DND-41 (cell line): ENCODE measurements at regions not wholly inside any gene's neighbourhood (a gene's known extent, or its start where the extent isn't known, plus 50 kb on each side); places are given as distances from the start of the nearest gene placed in this dataset.
A peak's percentile ranks its signal among the peaks of the same experiment; 100 is the strongest.
"Not testable (repeated sequence)": the region's sequence is repeated elsewhere in the genome, so short reads cannot be mapped to it uniquely, and the experiment has no call there.

Experiments
- ATAC-seq: fragments of 200-7000 bp; cut with Tn5 transposase; 3 replicates; pipeline ENCODE4 v1.9.1; 2021; ENCODE audit warnings: low read depth; ENCODE audit not compliant: insufficient read depth
- DNase-seq: peaks from one replicate; pipeline ENCODE4 v3.0.0-alpha.2; 2020
- H2AFZ ChIP-seq: 2 replicates; pipeline ENCODE4 v1.6.0; 2012; ENCODE audit warnings: low read depth, low read length
- H3K27ac ChIP-seq: 2 replicates; pipeline ENCODE4 v1.5.1; 2012; ENCODE audit warnings: low read length, inconsistent platforms
- H3K27me3 ChIP-seq: fragments of 200-600 bp; sonication (generic); 2 replicates; pipeline ENCODE4 v1.6.0; 2012; ENCODE audit warnings: low read length, mild to moderate bottlenecking, inconsistent platforms; ENCODE audit not compliant: insufficient read depth, poor library complexity
- H3K36me3 ChIP-seq: 2 replicates; pipeline ENCODE4 v1.5.1; 2012; ENCODE audit warnings: low read length, inconsistent platforms; ENCODE audit not compliant: insufficient read depth
- H3K4me1 ChIP-seq: 2 replicates; pipeline ENCODE4 v1.5.1; 2012; ENCODE audit warnings: mild to moderate bottlenecking, low read length; ENCODE audit not compliant: insufficient read depth
- H3K4me2 ChIP-seq: 2 replicates; pipeline ENCODE4 v1.6.0; 2012; ENCODE audit warnings: mild to moderate bottlenecking, moderate library complexity, low read length, inconsistent platforms; ENCODE audit not compliant: insufficient read depth
- H3K4me3 ChIP-seq, 2 experiments: fragments of 200-600 bp in 1 of 2; shearing (Covaris generic) in 1 of 2; 2 replicates each; pipeline ENCODE4 v1.5.1; 2012 to 2016; ENCODE audit warnings: inconsistent platforms in 2 of 2, low read length in 2 of 2, mild to moderate bottlenecking in 2 of 2, low read depth in 1 of 2, moderate library complexity in 1 of 2
- H3K79me2 ChIP-seq: 2 replicates; pipeline ENCODE4 v1.6.0; 2012; ENCODE audit warnings: low read length, inconsistent platforms; ENCODE audit not compliant: insufficient read depth
- H3K9ac ChIP-seq: 2 replicates; pipeline ENCODE4 v1.6.0; 2012; ENCODE audit warnings: low read depth, mild to moderate bottlenecking, inconsistent platforms, low read length, moderate library complexity
- H3K9me3 ChIP-seq: 2 replicates; pipeline ENCODE4 v1.5.1; 2012; ENCODE audit warnings: low read length, moderate library complexity, mild to moderate bottlenecking, inconsistent platforms; ENCODE audit not compliant: insufficient read depth, severe bottlenecking
- H4K20me1 ChIP-seq: 2 replicates; pipeline ENCODE4 v1.6.0; 2012; ENCODE audit warnings: low read length; ENCODE audit not compliant: insufficient read depth
- EZH2 ChIP-seq: IDR thresholded peaks from 3 replicates; pipeline ENCODE4 v1.6.1; 2012; ENCODE audit warnings: borderline replicate concordance, low read depth, mild to moderate bottlenecking, moderate library complexity, low read length, inconsistent platforms; ENCODE audit not compliant: severe bottlenecking
- TF ChIP-seq, protein P1 (sequence below): IDR thresholded peaks from 2 replicates; pipeline ENCODE4 v1.5.1; 2012; ENCODE audit warnings: borderline replicate concordance, low read length, moderate library complexity, mild to moderate bottlenecking; ENCODE audit not compliant: poor library complexity, severe bottlenecking; ENCODE audit errors: extremely low read depth

DNA sequence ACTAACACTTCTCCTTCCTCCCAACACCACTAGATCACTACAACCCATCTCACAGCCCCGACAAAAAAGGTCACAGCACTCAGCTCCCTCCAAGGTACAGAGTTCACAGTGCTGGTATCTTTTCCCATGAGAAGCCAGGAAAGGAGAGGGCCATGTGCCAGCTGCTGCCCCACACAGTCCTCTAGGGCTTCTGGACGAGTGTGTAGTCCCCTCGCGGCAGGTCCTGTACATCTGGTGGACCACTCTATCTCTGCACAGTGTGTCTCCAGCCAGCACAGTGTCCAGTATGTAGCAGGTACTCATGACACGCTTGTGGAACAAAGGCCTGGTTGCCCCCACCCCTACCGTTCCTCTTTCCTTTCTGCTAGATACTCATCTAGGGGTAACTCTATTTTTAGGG, 134.4 kb upstream of the FOXN3 start:
- peaks cover 27% of the 10 kb centered on the region for H3K79me2 ChIP-seq
- no peak for DNase-seq

DNA sequence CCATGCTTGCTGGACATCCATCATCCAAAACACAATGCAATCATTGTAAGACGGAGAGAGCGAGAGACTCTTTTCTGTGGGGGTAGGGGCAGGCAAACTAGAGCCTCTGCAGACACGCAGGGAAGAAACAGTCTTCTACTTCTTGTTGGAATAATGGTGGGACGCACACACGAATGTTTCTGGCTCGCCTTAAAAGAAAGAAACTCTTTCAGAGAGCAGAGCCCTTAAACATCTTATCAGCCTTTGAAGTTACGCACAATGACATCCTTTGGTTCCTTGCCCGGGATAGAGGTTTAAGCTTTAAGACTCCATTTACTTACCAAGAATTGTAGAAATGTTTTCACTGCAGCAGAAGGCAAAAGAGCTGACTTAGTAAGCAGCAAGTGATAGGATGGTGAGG, 133.8 kb upstream of the FOXN3 start:
- Histone ChIP-seq H3K79me2 (peaks cover 27% of the 10 kb centered on the region), H3K9ac (no peak overlapping the region), H3K9me3 (no peaks in the 10 kb centered on the region), H3K4me2 (no peak overlapping the region), H3K27ac (no peak overlapping the region), H3K27me3 (no peaks in the 10 kb centered on the region), H3K4me1 (no peaks in the 10 kb centered on the region), H3K36me3 (peaks cover 5% of the 10 kb centered on the region; the same call in 1 of the 2 replicates), H3K4me3 (no peak overlapping the region), H4K20me1 (peaks cover 9% of the 10 kb centered on the region; the same call in 1 of the 2 replicates), H2AFZ (no peak overlapping the region)
- DNase-seq = no peak
- TF ChIP-seq, protein P1, sequence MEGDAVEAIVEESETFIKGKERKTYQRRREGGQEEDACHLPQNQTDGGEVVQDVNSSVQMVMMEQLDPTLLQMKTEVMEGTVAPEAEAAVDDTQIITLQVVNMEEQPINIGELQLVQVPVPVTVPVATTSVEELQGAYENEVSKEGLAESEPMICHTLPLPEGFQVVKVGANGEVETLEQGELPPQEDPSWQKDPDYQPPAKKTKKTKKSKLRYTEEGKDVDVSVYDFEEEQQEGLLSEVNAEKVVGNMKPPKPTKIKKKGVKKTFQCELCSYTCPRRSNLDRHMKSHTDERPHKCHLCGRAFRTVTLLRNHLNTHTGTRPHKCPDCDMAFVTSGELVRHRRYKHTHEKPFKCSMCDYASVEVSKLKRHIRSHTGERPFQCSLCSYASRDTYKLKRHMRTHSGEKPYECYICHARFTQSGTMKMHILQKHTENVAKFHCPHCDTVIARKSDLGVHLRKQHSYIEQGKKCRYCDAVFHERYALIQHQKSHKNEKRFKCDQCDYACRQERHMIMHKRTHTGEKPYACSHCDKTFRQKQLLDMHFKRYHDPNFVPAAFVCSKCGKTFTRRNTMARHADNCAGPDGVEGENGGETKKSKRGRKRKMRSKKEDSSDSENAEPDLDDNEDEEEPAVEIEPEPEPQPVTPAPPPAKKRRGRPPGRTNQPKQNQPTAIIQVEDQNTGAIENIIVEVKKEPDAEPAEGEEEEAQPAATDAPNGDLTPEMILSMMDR = no peak
- TF ChIP-seq EZH2 = no peak
- ATAC-seq = no peak

More for the DNA sequence above, 134.4 kb upstream of the FOXN3 start:
- TF ChIP-seq EZH2 = no peak
- TF ChIP-seq, protein P1 = no peak
- peaks cover 5% of the 10 kb centered on the region; the same call in 1 of the 2 replicates for H3K36me3 ChIP-seq
- no peaks in the 10 kb centered on the region for H3K9me3 ChIP-seq
- peaks cover 9% of the 10 kb centered on the region; the same call in 1 of the 2 replicates for H4K20me1 ChIP-seq
- ATAC-seq = no peak
- H3K4me2 ChIP-seq = no peak overlapping the region
- H3K27ac ChIP-seq = no peak overlapping the region
- H3K9ac ChIP-seq = no peak overlapping the region
- H3K27me3 ChIP-seq = no peaks in the 10 kb centered on the region
- no peak overlapping the region for H2AFZ ChIP-seq
- H3K4me3 ChIP-seq = no peak overlapping the region
- H3K4me1 ChIP-seq = no peaks in the 10 kb centered on the region

DNA sequence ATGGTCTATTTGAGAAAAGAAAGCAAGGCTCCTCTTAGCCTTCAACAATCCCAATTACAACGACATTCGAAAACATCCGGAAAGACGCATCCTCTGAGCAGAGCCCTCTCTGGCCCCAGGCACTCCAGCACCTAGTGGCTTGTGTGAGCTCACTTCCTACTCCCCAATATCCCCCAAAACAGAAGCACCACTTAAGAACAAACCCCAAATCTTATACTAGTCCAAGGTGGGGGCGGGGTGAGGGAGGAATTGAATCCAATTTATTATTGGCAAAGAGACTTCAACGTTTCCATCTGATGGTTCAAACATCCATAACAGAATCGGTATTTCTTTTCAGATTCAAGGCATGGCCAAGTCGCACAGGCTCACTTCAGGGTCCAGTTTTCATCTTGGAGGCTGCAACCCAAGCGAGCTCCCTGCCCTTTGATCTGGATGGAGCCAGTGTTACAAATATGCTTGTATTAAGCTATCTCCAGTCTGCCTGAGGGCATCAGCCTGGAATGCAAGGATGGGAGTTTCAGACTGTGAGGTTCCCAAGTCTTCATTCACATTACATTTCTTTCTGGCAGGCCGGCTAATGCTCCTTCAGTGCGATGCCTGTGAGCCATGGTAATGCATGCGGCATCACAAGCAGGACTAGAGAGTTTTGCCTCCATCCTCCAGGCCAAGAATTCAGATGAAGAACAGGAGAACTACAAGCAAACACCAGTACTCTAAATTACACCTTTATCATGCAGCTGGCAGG, 132.5 kb upstream of the FOXN3 start:
- no peak for DNase-seq
- H3K4me3 ChIP-seq = no peak overlapping the region
- H2AFZ ChIP-seq = no peak overlapping the region
- H3K9me3 ChIP-seq = no peaks in the 10 kb centered on the region
- 0 out of 2 replicates have a peak overlapping the region, but pooled peaks have one; percentile 42 for H3K27ac ChIP-seq
- H3K79me2 ChIP-seq = peaks cover 27% of the 10 kb centered on the region
- no peak for TF ChIP-seq EZH2
- TF ChIP-seq, protein P1 = no peak
- no peak for ATAC-seq
- no peaks in the 10 kb centered on the region for H3K27me3 ChIP-seq
- H3K9ac ChIP-seq = no peak overlapping the region
- peaks cover 5% of the 10 kb centered on the region; the same call in 1 of the 2 replicates for H3K36me3 ChIP-seq
- H3K4me2 ChIP-seq = no peak overlapping the region
- no peaks in the 10 kb centered on the region for H3K4me1 ChIP-seq
- H4K20me1 ChIP-seq = peaks cover 9% of the 10 kb centered on the region; the same call in 1 of the 2 replicates

DNA sequence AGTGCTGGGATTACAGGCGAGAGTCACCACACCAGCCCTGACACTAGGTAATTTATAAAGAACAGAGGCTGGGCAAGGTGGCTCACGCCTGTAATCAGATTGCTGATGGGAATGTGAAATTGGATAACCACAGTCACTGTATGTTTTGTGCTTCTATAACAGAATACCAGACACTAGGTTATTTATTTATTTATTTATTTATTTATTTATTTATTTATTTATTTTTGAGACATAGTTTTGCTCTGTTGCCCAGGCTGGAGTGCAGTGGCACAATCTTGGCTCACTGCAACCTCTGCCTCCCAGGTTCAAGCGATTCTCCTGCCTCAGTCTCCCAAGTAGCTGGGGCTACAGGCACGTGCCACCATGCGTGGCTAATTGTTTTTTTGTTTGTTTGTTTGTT, 130.0 kb upstream of the FOXN3 start:
- not testable (repeated sequence) for H3K4me2 ChIP-seq, H3K4me1 ChIP-seq, H3K27ac ChIP-seq, DNase-seq, H3K36me3 ChIP-seq, H4K20me1 ChIP-seq, H3K27me3 ChIP-seq, ATAC-seq, H3K9me3 ChIP-seq, H2AFZ ChIP-seq, H3K4me3 ChIP-seq, H3K9ac ChIP-seq
- peaks cover 25% of the 10 kb centered on the region for H3K79me2 ChIP-seq
